ENCODE measurements at regions not wholly inside any gene's neighbourhood (a gene's known extent, or its start where the extent isn't known, plus 50 kb on each side); places are given as distances from the start of the nearest gene placed in this dataset.

DNA sequence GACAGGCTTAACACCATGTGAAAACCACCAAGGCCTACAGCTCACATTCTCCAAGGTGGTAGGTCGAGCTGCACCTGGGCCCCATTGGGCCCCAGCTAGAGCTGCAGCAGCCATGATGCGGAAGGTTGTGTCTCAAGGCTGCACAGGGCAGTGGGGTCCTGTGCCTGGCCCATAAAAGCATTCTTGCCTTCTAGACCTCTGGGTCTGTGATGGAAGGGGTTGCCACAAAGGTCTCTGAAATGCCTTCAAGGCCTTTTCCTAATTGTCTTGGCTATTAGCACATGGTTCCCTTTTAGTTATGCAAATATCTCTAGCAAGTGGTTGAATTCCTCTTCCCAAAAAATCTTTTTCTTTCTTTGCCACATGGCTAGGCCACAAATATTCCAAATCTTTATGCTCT is 52.5 kb upstream of the C11orf58 start:
- ATAC-seq, result no peak
- H3K4me1 ChIP-seq, result no peaks in the 10 kb centered on the region
- intact Hi-C loops (cut with DNase I), result no loop called here
- TF ChIP-seq, protein P1, sequence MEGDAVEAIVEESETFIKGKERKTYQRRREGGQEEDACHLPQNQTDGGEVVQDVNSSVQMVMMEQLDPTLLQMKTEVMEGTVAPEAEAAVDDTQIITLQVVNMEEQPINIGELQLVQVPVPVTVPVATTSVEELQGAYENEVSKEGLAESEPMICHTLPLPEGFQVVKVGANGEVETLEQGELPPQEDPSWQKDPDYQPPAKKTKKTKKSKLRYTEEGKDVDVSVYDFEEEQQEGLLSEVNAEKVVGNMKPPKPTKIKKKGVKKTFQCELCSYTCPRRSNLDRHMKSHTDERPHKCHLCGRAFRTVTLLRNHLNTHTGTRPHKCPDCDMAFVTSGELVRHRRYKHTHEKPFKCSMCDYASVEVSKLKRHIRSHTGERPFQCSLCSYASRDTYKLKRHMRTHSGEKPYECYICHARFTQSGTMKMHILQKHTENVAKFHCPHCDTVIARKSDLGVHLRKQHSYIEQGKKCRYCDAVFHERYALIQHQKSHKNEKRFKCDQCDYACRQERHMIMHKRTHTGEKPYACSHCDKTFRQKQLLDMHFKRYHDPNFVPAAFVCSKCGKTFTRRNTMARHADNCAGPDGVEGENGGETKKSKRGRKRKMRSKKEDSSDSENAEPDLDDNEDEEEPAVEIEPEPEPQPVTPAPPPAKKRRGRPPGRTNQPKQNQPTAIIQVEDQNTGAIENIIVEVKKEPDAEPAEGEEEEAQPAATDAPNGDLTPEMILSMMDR (IDR thresholded peaks at IDR 0.05), result no peak
- no peaks in the 10 kb centered on the region for H3K27me3 ChIP-seq (ENCODE audit: low read depth)
- H3K4me3 ChIP-seq, result no peak overlapping the region
- H3K36me3 ChIP-seq, result no peaks in the 10 kb centered on the region
- no peak for DNase-seq
- peaks cover 4% of the 10 kb centered on the region for H3K9me3 ChIP-seq
- H3K27ac ChIP-seq, result no peak overlapping the region

DNA sequence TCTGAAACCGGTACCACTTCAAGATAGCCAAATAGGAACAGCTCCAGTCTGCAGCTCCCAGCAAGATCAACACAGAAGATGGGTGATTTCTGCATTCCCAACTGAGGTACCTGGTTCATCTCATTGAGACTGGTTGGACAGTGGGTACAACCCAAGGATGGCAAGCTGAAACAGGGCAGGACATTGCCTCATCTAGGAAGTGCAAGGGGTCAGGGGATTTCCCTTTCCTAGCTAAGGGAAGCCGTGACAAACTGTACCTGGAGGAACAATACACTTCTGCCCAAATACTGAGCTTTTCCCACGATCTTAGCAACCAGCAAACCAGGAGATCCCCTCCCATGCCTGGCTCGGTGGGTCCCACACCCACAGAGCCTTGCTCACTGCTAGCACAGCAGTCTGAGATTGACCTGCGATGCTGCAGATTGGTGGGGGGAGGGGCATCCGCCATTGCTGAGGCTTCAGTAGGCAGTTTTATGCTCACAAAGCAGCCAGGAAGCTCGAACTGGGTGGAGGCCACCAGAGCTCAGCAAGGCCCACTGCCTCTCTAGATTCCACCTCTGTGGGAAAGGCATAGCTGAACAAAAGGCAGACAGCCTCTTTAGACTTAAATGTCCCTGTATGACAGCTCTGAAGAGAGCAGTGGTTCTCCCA is 59.9 kb upstream of the C11orf58 start:
- TF ChIP-seq, protein P1 (IDR thresholded peaks at IDR 0.05), result no peak
- no peak overlapping the region for H3K4me3 ChIP-seq

DNA sequence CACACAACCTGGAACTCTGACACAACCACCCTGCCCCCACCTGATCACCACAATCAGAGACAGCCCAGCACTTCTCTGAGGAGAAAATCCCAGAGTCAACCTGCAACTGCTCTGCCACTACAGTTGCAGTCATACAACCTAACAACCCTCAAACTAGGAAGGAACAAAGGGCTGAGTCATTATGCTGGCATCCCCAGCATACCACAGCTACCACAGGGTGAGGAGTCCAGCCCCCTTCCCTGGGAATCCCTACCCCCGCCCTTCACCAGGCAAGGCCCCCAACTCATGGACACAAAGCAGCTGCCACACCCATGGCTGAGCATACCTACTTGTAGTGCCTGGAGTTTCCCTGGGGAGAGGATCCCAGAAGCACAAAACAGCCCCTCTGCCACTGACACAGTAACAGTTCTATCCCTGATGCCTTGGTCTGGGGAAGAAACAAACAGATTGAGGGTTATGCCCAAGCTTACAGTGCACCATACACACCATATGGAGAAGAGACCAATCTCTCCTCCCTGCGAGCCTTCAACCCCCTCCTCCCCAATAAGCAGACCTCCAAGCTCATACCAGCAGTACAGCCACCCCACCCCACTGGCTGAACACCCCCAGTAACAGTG is 68.5 kb upstream of the C11orf58 start:
- Histone ChIP-seq H3K4me3 (no peak overlapping the region), H3K27me3 (ENCODE audit: low read depth) (no peaks in the 10 kb centered on the region), H3K27ac (no peak overlapping the region), H3K36me3 (no peaks in the 10 kb centered on the region), H3K9me3 (no peaks in the 10 kb centered on the region), H3K4me1 (no peaks in the 10 kb centered on the region)
- intact Hi-C loops (cut with DNase I), result no loop called here
- TF ChIP-seq, protein P1 (IDR thresholded peaks at IDR 0.05), result no peak
- peak in 1 of 2 donors; percentile 21 for ATAC-seq
- DNase-seq, result no peak

More for the DNA sequence above, 59.9 kb upstream of the C11orf58 start:
- Histone ChIP-seq H3K27me3 (ENCODE audit: low read depth) (no peaks in the 10 kb centered on the region), H3K36me3 (no peaks in the 10 kb centered on the region), H3K4me1 (no peaks in the 10 kb centered on the region), H3K27ac (no peak overlapping the region), H3K9me3 (peaks cover 4% of the 10 kb centered on the region)
- intact Hi-C loops (cut with DNase I), result no loop called here
- ATAC-seq (no peak), DNase-seq (no peak)

DNA sequence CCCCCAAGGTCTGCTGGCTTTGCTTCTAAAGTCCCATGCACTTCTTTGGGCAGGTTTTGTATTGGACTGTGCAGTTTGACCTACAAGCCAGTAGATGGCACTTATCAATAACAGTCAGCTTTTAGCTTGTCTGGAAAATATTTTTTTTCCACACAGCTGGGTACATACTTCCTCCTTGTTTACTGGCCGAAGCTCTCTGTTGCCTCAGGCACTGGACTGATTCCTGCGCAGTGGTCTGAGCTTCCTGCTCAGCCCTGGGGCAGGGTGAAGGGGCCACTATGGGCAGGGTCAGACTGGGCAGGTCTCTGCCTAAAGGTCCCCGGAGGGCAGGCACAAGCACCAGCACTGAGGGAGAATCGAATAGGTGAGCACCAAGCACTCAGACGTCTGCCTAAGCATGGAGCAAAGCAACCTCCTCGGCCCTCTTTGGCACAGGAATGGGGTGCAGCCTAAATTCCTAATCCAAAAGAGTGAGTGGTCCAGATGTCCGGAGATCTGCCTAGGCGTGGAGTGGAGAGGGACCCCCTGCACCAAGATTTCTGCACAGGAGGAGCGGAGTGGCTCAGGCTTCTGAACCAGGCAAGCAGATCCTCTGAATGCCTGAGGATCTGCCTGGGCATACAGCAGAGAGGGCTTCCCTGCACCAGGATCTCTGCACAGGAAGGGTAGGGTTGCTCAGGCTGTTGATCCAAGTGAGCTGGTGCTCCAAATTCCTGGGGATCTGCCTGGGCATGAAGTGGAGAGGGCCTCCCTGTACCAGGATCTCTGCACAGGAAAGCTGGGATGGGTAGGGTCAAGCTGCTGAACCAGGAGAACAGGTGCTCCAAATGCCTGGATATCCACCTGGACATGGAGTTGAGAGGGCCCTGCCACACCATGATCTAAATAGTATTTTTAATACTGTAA is 105.9 kb upstream of the C11orf58 start:
- no peaks in the 10 kb centered on the region for H3K9me3 ChIP-seq
- ATAC-seq, result no peak
- no peak overlapping the region for H3K4me3 ChIP-seq
- no peaks in the 10 kb centered on the region for H3K36me3 ChIP-seq
- H3K27me3 ChIP-seq (ENCODE audit: low read depth), result peaks cover 4% of the 10 kb centered on the region
- intact Hi-C loops (cut with DNase I), result no loop called here
- TF ChIP-seq, protein P1 (IDR thresholded peaks at IDR 0.05), result no peak
- no peak overlapping the region for H3K27ac ChIP-seq
- DNase-seq, result no peak
- H3K4me1 ChIP-seq, result no peaks in the 10 kb centered on the region

DNA sequence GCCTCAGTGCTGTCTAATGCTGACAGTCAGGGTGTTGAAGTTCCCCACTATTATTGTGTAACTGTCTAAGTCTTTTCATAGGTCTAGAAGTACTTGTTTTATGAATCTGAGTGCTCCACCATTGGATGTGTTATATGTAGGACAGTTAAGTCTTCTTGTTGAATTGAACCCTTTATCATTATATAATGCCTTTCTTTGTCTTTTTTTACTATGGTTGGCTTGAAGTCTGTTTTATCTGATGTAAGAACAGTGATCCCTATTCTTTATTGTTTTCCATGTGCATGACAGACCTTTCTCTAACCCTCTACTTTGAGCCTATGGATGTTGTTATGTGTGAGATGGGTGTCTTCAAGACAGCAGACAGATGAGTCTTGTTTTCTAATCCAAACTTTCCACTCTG is 107.8 kb upstream of the C11orf58 start:
- DNase-seq (no peak), ATAC-seq (no peak)
- Histone ChIP-seq H3K36me3 (no peaks in the 10 kb centered on the region), H3K4me3 (no peak overlapping the region), H3K4me1 (no peaks in the 10 kb centered on the region), H3K27me3 (ENCODE audit: low read depth) (peaks cover 6% of the 10 kb centered on the region), H3K27ac (no peak overlapping the region), H3K9me3 (no peaks in the 10 kb centered on the region)
- intact Hi-C loops (cut with DNase I), result no loop called here
- TF ChIP-seq, protein P1 (IDR thresholded peaks at IDR 0.05), result no peak

Measured in lower lobe of right lung (tissue), 2 donors.